SH-SY5Y (cell line): ENCODE measurements at regions not wholly inside any gene's neighbourhood (a gene's known extent, or its start where the extent isn't known, plus 50 kb on each side); places are given as distances from the start of the nearest gene placed in this dataset.

ENCODE experiments used
- GATA2 ChIP-seq: IDR thresholded peaks from 2 replicates; pipeline ENCODE4 v1.6.1; 2011; ENCODE audit warnings: mild to moderate bottlenecking, low read depth, low read length
- GATA3 ChIP-seq: IDR thresholded peaks from 2 replicates; pipeline ENCODE4 v1.6.1; 2011; ENCODE audit warnings: low read depth, mild to moderate bottlenecking, low read length, moderate library complexity

- TF ChIP-seq GATA2 (no peak), GATA3 (no peak)
Observed at GRCh38 chr10:90175161-90175681, 473.8 kb downstream of the KIF20B start.
